Kidney capillary endothelial cell (primary cell): ENCODE measurements at regions not wholly inside any gene's neighbourhood (a gene's known extent, or its start where the extent isn't known, plus 50 kb on each side); places are given as distances from the start of the nearest gene placed in this dataset.

Experiments used
- DNase-seq: peaks from one replicate; pipeline ENCODE4 v3.0.0-alpha.2; 2018; ENCODE audit warnings: low spot score

GRCh38 chr11:70027451-70027850 lies 50.7 kb upstream of the ANO1 start:
- DNase-seq, result no peak

- no peak for DNase-seq
These were observed 49.8 kb upstream of the ANO1 start for GRCh38 chr11:70028147-70028855.
